H9 (cell line): ENCODE measurements at regions not wholly inside any gene's neighbourhood (a gene's known extent, or its start where the extent isn't known, plus 50 kb on each side); places are given as distances from the start of the nearest gene placed in this dataset.

ENCODE experiments used
- DNase-seq: peaks from one replicate; pipeline ENCODE4 v3.0.0-alpha.2; 2017
- H2AFZ ChIP-seq: one replicate; pipeline ENCODE4 v1.6.1; 2013; ENCODE audit warnings: mild to moderate bottlenecking, low read length, control low read depth, moderate library complexity
- H2AK5ac ChIP-seq: 2 replicates; pipeline ENCODE4 v1.6.1; 2013; ENCODE audit warnings: low read length, control low read depth, mixed read lengths; ENCODE audit not compliant: insufficient read length
- H2BK120ac ChIP-seq: one replicate; pipeline ENCODE4 v1.6.1; 2013; ENCODE audit warnings: low read depth, mild to moderate bottlenecking, low read length, control low read depth, inconsistent platforms; ENCODE audit not compliant: poor library complexity, severe bottlenecking
- H2BK12ac ChIP-seq: 2 replicates; pipeline ENCODE4 v1.6.1; 2013; ENCODE audit warnings: low read length, control low read depth, mixed read lengths, low read depth; ENCODE audit not compliant: insufficient read length
- H2BK15ac ChIP-seq: 2 replicates; pipeline ENCODE4 v1.6.1; 2013; ENCODE audit warnings: low read depth, low read length, control low read depth
- H2BK20ac ChIP-seq: one replicate; pipeline ENCODE4 v1.6.1; 2013; ENCODE audit warnings: low read depth, mild to moderate bottlenecking, low read length, control low read depth, inconsistent platforms; ENCODE audit not compliant: poor library complexity, severe bottlenecking
- H2BK5ac ChIP-seq: 2 replicates; pipeline ENCODE4 v1.6.1; 2013; ENCODE audit warnings: low read length, control low read depth, mixed read lengths; ENCODE audit not compliant: insufficient read length
- H3K14ac ChIP-seq: 2 replicates; pipeline ENCODE4 v1.6.1; 2013; ENCODE audit warnings: low read length, control low read depth; ENCODE audit not compliant: insufficient read depth
- H3K18ac ChIP-seq: 2 replicates; pipeline ENCODE4 v1.6.1; 2013; ENCODE audit warnings: low read depth, mild to moderate bottlenecking, mixed read lengths, low read length, control low read depth; ENCODE audit not compliant: insufficient read length
- H3K23ac ChIP-seq: 2 replicates; pipeline ENCODE4 v1.6.1; 2013; ENCODE audit warnings: low read length, control low read depth, mixed read lengths, low read depth; ENCODE audit not compliant: insufficient read length
- H3K23me2 ChIP-seq: 2 replicates; pipeline ENCODE4 v1.6.1; 2013; ENCODE audit warnings: low read depth, mild to moderate bottlenecking, mixed read lengths, low read length, control low read depth; ENCODE audit not compliant: insufficient read length, poor library complexity, severe bottlenecking
- H3K27ac ChIP-seq: 2 replicates; pipeline ENCODE4 v1.5.1; 2013; ENCODE audit warnings: low read length, control low read depth, mixed read lengths, low read depth; ENCODE audit not compliant: insufficient read length
- H3K27me3 ChIP-seq: 2 replicates; pipeline ENCODE4 v1.6.1; 2013; ENCODE audit warnings: low read length, control low read depth, inconsistent platforms; ENCODE audit not compliant: insufficient read depth
- H3K4ac ChIP-seq: 2 replicates; pipeline ENCODE4 v1.6.1; 2013; ENCODE audit warnings: low read depth, mild to moderate bottlenecking, control low read depth, inconsistent platforms, low read length, moderate library complexity
- H3K4me1 ChIP-seq: 2 replicates; pipeline ENCODE4 v1.6.1; 2013; ENCODE audit warnings: low read length, control low read depth, inconsistent platforms; ENCODE audit not compliant: insufficient read depth
- H3K4me2 ChIP-seq: 2 replicates; pipeline ENCODE4 v1.6.1; 2013; ENCODE audit warnings: low read length, control low read depth, mixed read lengths; ENCODE audit not compliant: insufficient read length, insufficient read depth
- H3K56ac ChIP-seq: 2 replicates; pipeline ENCODE4 v1.6.1; 2013; ENCODE audit warnings: low read depth, mild to moderate bottlenecking, mixed read lengths, low read length, control low read depth; ENCODE audit not compliant: insufficient read length
- H3K79me1 ChIP-seq: 2 replicates; pipeline ENCODE4 v1.6.1; 2013; ENCODE audit warnings: low read depth, mild to moderate bottlenecking, moderate library complexity, low read length, control low read depth, inconsistent platforms; ENCODE audit not compliant: insufficient read depth, poor library complexity, severe bottlenecking
- H3K79me2 ChIP-seq: 2 replicates; pipeline ENCODE4 v1.6.1; 2013; ENCODE audit warnings: low read length, control low read depth, inconsistent platforms; ENCODE audit not compliant: insufficient read depth
- H3K9ac ChIP-seq: 2 replicates; pipeline ENCODE4 v1.6.1; 2013; ENCODE audit warnings: low read length, control low read depth, mixed read lengths; ENCODE audit not compliant: insufficient read length; ENCODE audit errors: extremely low read depth
- H3K9me3 ChIP-seq: one replicate; pipeline ENCODE4 v1.6.1; 2013; ENCODE audit warnings: low read depth, low read length, inconsistent platforms; ENCODE audit not compliant: control insufficient read depth
- H3T11ph ChIP-seq: one replicate; pipeline ENCODE4 v1.6.1; 2013; ENCODE audit warnings: mild to moderate bottlenecking, low read length, control low read depth, inconsistent platforms
- H4K20me1 ChIP-seq: one replicate; pipeline ENCODE4 v1.6.1; 2013; ENCODE audit not compliant: control insufficient read depth, insufficient read length, insufficient read depth
- H4K5ac ChIP-seq: 2 replicates; pipeline ENCODE4 v1.6.1; 2013; ENCODE audit warnings: low read depth, mild to moderate bottlenecking, mixed read lengths, low read length, control low read depth; ENCODE audit not compliant: insufficient read length
- H4K8ac ChIP-seq: replicated peaks from 2 replicates; pipeline ENCODE4 v1.6.1; 2013; ENCODE audit warnings: low read length, control low read depth, mixed read lengths, low read depth; ENCODE audit not compliant: insufficient read length
- H4K91ac ChIP-seq: 2 replicates; pipeline ENCODE4 v1.6.1; 2013; ENCODE audit warnings: low read depth, mild to moderate bottlenecking, moderate library complexity, mixed read lengths, low read length, control low read depth; ENCODE audit not compliant: insufficient read length
- H3K27ac Mint-ChIP-seq, 3 experiments: 2 replicates in 2 of 3; 3 replicates in 1 of 3; pipeline ENCODE4 v1.8.0; 2020 to 2021; ENCODE audit warnings: mixed read lengths in 3 of 3, mild to moderate bottlenecking in 1 of 3, moderate library complexity in 1 of 3
- H3K27me3 Mint-ChIP-seq: 2 replicates; pipeline ENCODE4 v1.8.0; 2021; ENCODE audit warnings: low read depth, mild to moderate bottlenecking, moderate library complexity, mixed read lengths
- H3K36me3 Mint-ChIP-seq, 3 experiments: 2 replicates in 2 of 3; 3 replicates in 1 of 3; pipeline ENCODE4 v1.8.0; 2020 to 2021; ENCODE audit warnings: low read depth in 3 of 3, mixed read lengths in 3 of 3; ENCODE audit not compliant: insufficient read depth in 1 of 3
- H3K4me1 Mint-ChIP-seq, 2 experiments: 2 replicates each; pipeline ENCODE4 v1.8.0; 2020; ENCODE audit warnings: mixed read lengths in 2 of 2
- H3K4me3 Mint-ChIP-seq, 2 experiments: 2 replicates in 1 of 2; 3 replicates in 1 of 2; pipeline ENCODE4 v1.8.0; 2020 to 2021; ENCODE audit warnings: mild to moderate bottlenecking in 2 of 2, mixed read lengths in 2 of 2, moderate library complexity in 1 of 2
- H3K9me3 Mint-ChIP-seq, 2 experiments: 2 replicates in 1 of 2; 3 replicates in 1 of 2; pipeline ENCODE4 v1.8.0; 2020; ENCODE audit warnings: mild to moderate bottlenecking in 2 of 2, mixed read lengths in 2 of 2, moderate library complexity in 1 of 2
- CTCF ChIP-seq: fragments of 200-600 bp; sonication (generic); conservative IDR thresholded peaks from 3 replicates; pipeline ENCODE4 v1.8.0; 2021; ENCODE audit warnings: antibody characterized with exemption, mild to moderate bottlenecking
- WGBS: extraction: QIAGEN DNeasy Blood & Tissue Kit; methylation state at CpG from one replicate; pipeline ENCODE4 v1.1.7; 2013; ENCODE audit warnings: missing lambda C conversion rate, low lambda C conversion rate, mixed read lengths; ENCODE audit not compliant: insufficient read length; ENCODE audit errors: extremely low coverage; 5-methylcytosine and 5-hydroxymethylcytosine counted together

GRCh38 chr5:8598996-8599395 is 730.0 kb downstream of the MTRR start:
- Histone ChIP-seq H3K4me2 (no peak overlapping the region), H4K8ac (no peak overlapping the region), H2AK5ac (no peak overlapping the region), H2BK12ac (no peak overlapping the region), H3K14ac (no peak overlapping the region), H3K9me3 (no peaks in the 10 kb centered on the region), H4K5ac (no peak overlapping the region), H3K18ac (no peak overlapping the region), H3K27ac (no peak overlapping the region), H3K23ac (no peak overlapping the region), H4K91ac (no peak overlapping the region), H2BK5ac (no peak overlapping the region), H4K20me1 (no peaks in the 10 kb centered on the region), H3K4ac (no peak overlapping the region), H3K27me3 (no peaks in the 10 kb centered on the region), H3K79me2 (no peaks in the 10 kb centered on the region), H3K79me1 (no peaks in the 10 kb centered on the region), H2AFZ (no peak overlapping the region), H2BK20ac (no peak overlapping the region), H2BK15ac (no peak overlapping the region), H2BK120ac (no peak overlapping the region), H3K9ac (no peak overlapping the region), H3K4me1 (no peaks in the 10 kb centered on the region), H3K56ac (no peak overlapping the region), H3K23me2 (no peaks in the 10 kb centered on the region), H3T11ph (no peak overlapping the region)
- WGBS, result no CpG with 5 or more reads among the region's 2 CpGs
- Mint-ChIP-seq H3K4me1 (no peaks in the 10 kb centered on the region), H3K27me3 (no peaks in the 10 kb centered on the region), H3K27ac (no peak overlapping the region), H3K4me3 (no peak overlapping the region), H3K36me3 (no peaks in the 10 kb centered on the region), H3K9me3 (no peaks in the 10 kb centered on the region)
- DNase-seq, result no peak
- TF ChIP-seq CTCF, result no peak
